Medulla oblongata (tissue), 1 donor: ENCODE measurements at regions not wholly inside any gene's neighbourhood (a gene's known extent, or its start where the extent isn't known, plus 50 kb on each side); places are given as distances from the start of the nearest gene placed in this dataset.

Experiments
- DNase-seq: peaks from one replicate; pipeline ENCODE4 v3.0.0-alpha.2; 2015; ENCODE audit errors: extremely low spot score

- DNase-seq, result no peak
Observed at GRCh38 chr1:65097076-65097475, 50.9 kb upstream of the AK4 start.
